DMS153 (cell line): ENCODE measurements at regions not wholly inside any gene's neighbourhood (a gene's known extent, or its start where the extent isn't known, plus 50 kb on each side); places are given as distances from the start of the nearest gene placed in this dataset.
A peak's percentile ranks its signal among the peaks of the same experiment; 100 is the strongest.
"Not testable (repeated sequence)": the region's sequence is repeated elsewhere in the genome, so short reads cannot be mapped to it uniquely, and the experiment has no call there.

Experiments
- DNase-seq: peaks from one replicate; lab custom pipeline; 2025; lab: John Stamatoyannopoulos, UW

DNA sequence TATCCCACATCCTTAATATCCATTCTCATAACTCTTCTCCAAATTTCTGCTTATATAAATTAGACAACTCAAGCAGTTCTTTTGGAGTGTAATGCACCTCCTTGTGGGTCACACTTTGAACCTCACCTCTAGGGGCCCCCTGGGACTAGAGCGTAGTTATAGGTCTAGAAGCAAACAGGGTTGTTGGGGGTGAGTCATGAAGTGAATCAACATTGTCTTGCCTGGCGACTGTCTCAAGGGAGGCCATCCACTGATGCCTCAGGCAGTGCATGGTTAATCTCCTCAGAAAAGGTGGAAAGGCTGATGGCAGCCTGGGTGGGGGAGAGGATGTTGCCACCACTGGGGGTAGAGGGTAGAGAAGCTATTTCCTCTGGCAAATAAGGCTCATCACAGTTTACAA lies 129.1 kb downstream of the TNFRSF21 start:
- DNase-seq, result peak; percentile 29

- no peak for DNase-seq
These were observed 130.4 kb downstream of the TNFRSF21 start for GRCh38 chr6:47179286-47179685.

- no peak for DNase-seq
These were observed 133.5 kb upstream of the ADGRF1 start for GRCh38 chr6:47175656-47176055.

DNA sequence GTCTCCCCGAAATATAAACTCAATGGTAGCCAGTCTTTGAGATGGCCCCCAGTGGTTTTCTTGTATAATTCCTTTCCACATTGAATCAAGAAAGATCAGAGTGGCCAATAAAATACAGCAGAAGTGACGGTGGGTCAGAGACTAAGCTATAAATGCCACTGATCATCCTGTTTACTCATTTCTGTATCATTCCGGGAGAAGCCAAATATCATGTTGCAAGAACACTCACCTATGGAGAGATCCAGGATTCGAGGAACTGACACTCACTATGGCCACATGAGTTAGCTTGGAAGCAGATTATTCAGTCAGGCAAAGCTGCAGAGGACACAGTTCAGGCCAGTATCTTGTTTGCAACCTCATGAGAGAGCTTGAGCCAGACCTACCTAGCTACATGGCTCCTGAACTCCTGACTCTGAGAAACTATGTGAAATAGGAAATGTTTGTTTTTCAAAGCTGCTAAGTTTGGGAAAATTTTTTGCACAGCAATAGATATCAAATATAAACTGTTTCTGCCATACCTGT lies 132.4 kb upstream of the ADGRF1 start:
- DNase-seq, result no peak

DNA sequence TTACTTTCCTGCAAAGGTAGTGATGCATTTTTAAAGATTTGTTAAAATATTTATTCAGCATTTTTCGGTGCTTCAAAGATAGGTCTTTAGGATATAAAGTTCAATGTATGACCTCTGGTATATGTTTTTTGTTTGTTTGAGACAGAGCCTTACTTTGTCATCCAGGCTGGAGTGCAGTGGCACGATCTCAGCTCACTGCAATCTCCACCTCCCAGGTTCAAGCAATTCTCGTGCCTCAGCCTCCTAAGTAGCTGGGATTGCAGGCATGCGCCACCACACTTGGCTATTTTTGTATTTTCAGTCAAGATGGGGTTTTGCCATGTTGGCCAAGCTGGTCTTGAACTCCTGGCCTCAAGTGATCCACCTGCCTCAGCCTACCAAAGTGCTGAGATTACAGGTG lies 131.9 kb upstream of the ADGRF1 start:
- DNase-seq, result not testable (repeated sequence)

- DNase-seq, result not testable (repeated sequence)
These were observed 131.0 kb upstream of the ADGRF1 start for GRCh38 chr6:47173145-47173544.

DNA sequence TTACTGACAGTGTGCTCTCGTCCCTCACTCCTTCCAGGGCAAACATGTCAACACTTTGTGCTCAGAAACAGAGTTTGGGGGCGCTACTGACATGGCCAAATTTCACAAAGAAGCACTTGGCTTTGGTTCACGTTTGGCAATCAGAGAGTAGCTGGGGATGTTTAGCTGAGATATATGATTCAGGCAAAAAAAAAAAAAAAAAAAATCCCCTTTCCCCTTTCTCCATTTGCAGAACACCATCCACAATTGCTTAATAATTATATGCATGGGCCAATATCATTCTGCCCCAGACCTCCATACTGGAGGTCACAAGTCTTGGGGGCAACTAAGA lies 128.4 kb upstream of the ADGRF1 start:
- no peak for DNase-seq

DNA sequence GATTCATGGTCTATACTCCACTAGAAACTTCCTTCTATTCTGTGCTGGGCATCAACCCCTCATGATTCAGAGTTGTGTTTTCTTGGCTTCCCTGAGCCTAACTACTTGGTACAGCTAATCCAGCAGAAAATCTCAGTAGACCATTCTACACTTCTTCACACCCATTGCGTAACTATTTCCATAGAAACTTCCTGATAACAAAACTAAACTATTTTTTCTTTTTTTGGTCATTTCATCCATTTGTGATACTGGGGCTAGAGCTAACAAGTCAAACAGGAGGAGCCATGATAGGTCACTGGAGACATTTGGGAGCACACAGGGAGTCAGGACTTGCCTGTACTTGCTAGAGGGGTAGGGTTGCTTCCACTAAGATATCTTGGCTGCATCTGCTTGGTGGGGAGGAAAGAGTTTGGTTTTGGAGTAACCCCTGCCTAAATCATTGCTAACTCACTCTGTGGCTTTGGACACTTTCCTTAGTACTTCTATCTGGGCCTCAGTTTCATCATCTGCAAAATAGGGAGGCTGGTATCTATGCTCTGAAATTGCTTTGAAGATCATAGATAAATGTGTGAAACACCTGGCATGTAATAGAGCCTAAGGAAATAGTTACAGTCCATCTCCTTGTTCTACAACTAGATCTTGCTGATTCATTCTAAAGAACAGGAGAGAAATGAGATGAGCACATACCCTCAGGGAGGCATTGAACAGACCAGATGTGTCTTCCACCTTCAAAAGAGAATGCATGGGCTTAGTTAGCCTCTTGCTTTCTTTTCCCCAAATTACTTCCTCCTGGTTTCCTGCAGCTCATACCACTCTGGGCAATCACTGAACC lies 127.9 kb upstream of the ADGRF1 start:
- DNase-seq, result no peak

DNA sequence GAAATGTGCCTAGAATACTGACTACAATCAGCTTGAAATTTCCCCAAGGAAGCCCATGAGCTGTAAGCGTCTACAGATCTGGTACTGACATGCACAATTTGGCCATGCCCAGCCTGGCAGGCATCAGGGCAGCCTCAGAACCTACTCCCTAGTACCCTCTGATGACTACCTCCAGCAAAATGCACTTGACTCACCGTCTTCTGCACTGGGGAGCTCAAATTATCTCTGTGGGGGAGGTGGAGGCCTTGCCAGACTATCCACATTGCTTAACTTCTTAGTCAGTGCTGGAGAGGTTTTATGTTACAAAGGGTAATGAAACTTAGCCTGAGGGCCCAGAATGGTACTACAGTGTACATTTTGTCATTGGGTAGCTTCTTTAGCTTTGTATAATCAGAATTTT lies 126.0 kb upstream of the ADGRF1 start:
- no peak for DNase-seq

GRCh38 chr6:47165918-47166317 lies 123.8 kb upstream of the ADGRF1 start:
- DNase-seq, result no peak

- DNase-seq, result no peak
These were observed 122.7 kb upstream of the ADGRF1 start for GRCh38 chr6:47164877-47165276.

- no peak for DNase-seq
These were observed 121.4 kb upstream of the ADGRF1 start for GRCh38 chr6:47163536-47163935.

DNA sequence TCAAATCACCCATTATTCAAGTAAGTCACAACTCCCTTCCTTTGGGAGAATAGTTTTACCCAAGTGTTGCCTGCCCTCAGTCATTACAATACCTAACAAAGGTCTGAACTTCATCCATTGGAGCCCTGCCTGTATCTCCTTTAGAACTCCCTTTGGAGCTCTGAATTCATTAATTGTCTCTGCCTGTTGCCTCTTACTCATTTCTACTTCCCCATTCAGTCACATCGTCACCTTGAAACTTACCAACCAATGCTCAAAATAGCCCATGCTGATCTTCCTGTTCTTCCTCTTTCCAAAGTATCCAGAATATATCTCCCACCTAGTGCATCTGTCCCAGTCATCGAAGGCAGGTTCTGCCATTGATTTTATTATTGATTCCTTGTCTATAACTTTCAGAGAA lies 120.7 kb upstream of the ADGRF1 start:
- DNase-seq, result no peak

GRCh38 chr6:47162231-47162630 lies 120.1 kb upstream of the ADGRF1 start:
- DNase-seq, result no peak

- DNase-seq, result peak; percentile 67
These were observed 119.1 kb upstream of the ADGRF1 start for GRCh38 chr6:47161176-47161687.

- DNase-seq, result no peak
These were observed 118.6 kb upstream of the ADGRF1 start for GRCh38 chr6:47160702-47161101.

- no peak for DNase-seq
These were observed 117.6 kb upstream of the ADGRF1 start for GRCh38 chr6:47159763-47160162.

GRCh38 chr6:47157653-47158219 lies 115.6 kb upstream of the ADGRF1 start:
- no peak for DNase-seq

- no peak for DNase-seq
These were observed 114.9 kb upstream of the ADGRF1 start for GRCh38 chr6:47157063-47157462.

DNA sequence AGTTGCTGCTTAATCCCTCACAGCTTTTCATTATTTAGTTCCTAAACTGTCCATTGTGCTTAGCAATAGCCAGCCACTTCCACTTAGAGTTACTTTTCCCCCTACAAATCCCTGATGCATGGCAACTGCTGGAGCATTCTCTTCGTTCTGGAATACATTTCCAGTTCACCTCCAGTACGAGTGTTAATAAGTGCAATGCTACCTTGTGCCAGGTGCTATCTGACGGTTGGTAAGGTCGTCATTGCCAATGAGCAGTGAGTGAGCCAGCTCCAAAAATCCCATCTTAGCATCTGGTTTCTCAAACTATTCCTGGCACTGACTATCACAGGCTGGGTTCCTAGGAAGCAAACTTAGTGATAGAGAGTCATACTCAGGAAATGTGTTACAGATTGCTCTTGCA lies 114.1 kb upstream of the ADGRF1 start:
- DNase-seq, result no peak

- no peak for DNase-seq
These were observed 111.2 kb upstream of the ADGRF1 start for GRCh38 chr6:47153404-47153755.

- DNase-seq, result no peak
These were observed 110.7 kb upstream of the ADGRF1 start for GRCh38 chr6:47152666-47153403.
